ENCODE measurements at regions not wholly inside any gene's neighbourhood (a gene's known extent, or its start where the extent isn't known, plus 50 kb on each side); places are given as distances from the start of the nearest gene placed in this dataset.

- no peak for DNase-seq (ENCODE audit: low read depth in 2 of 2)
- no peak overlapping the region for H3K4me3 ChIP-seq (replicated peaks in 1 of 2; ENCODE audit: low read depth in 2 of 2, low read length in 2 of 2)
- no peak for TF ChIP-seq CTCF (IDR thresholded peaks at IDR 0.05; ENCODE audit: low read depth, low read length)
Measured at GRCh38 chr10:130984686-130985085, 326.8 kb downstream of the TCERG1L start.

DNA sequence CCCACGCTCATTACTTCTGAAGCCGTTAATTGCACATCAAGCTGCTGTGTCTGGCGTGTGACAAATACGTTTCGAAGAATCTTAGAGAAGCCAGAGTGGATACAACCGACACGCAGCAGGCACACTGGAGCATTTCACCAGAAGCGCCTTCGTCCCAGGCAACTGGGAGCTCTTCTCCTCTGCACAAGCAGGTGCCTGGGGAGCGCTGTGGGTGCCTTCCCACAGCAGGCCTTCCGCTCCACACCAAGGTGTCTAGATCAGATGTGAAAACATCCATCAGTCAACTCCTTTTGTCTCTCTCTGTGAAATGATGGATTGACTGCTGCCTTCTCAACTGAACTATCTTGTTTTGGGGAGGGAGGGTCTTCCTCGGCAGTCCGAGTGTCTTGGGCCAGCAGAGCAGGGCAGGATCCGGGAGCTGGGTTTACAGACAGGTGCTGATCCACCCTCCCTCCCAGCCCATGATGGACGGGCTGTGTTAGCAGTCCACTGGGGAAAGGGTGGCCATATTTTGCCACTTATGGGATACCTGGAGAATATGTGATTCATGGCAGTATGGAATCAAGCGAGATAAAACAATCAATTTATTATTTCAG is 326.3 kb downstream of the TCERG1L start:
- TF ChIP-seq CTCF (IDR thresholded peaks at IDR 0.05; ENCODE audit: low read depth, low read length): no peak
- no peak overlapping the region for H3K4me3 ChIP-seq (replicated peaks in 1 of 2; ENCODE audit: low read depth in 2 of 2, low read length in 2 of 2)
- DNase-seq (ENCODE audit: low read depth in 2 of 2): no peak

DNA sequence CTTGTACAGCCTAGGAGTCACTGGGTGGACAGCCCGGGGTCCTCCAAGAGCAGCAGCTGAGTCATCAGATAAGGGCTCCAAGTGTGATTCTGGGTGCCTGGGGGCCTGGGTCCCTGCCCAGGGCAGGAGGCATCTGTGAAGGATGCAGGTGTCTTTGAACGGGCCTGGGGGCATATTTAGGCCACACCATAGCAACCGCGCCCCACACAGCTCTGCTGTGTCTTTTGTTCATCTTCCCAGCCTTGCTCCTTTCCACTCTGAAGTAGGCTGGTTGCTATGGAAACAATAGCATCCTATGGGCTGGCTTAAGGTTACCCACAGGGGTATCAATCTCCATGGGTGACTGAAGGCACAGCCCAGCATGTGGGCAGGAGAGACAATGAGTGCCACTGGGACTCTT is 324.7 kb downstream of the TCERG1L start:
- TF ChIP-seq CTCF (IDR thresholded peaks at IDR 0.05; ENCODE audit: low read depth, low read length): no peak
- no peak overlapping the region for H3K4me3 ChIP-seq (replicated peaks in 1 of 2; ENCODE audit: low read depth in 2 of 2, low read length in 2 of 2)
- DNase-seq (ENCODE audit: low read depth in 2 of 2): no peak

DNA sequence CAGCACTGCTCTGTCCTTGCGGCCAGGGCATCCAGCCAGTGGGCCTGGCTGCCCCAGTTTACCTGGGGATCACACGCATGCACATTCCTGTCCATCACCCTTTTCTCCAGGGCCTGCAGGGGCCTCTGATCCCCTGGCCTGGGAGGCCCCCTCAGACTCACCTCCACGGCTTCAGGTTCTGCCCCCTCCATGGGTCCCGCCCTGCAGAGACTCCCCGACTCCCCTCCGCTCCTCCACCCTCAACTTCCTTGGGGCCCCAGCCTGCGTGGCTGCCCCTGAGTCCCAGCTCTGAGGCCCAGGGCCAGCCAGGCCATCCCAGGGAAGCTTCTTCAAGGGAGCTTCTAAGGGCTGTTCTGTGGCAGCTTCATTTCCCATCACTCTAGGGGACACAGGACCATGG is 324.1 kb downstream of the TCERG1L start:
- no peak for DNase-seq (ENCODE audit: low read depth in 2 of 2)
- no peak for TF ChIP-seq CTCF (IDR thresholded peaks at IDR 0.05; ENCODE audit: low read depth, low read length)

GRCh38 chr10:130989670-130990232 is 321.8 kb downstream of the TCERG1L start:
- no peak for DNase-seq (ENCODE audit: low read depth in 2 of 2)
- TF ChIP-seq CTCF (IDR thresholded peaks at IDR 0.05; ENCODE audit: low read depth, low read length): no peak
- H3K4me3 ChIP-seq (replicated peaks in 1 of 2; ENCODE audit: low read depth in 2 of 2, low read length in 2 of 2): no peak overlapping the region

More for the DNA sequence above, 324.1 kb downstream of the TCERG1L start:
- no peak overlapping the region for H3K4me3 ChIP-seq (replicated peaks in 1 of 2; ENCODE audit: low read depth in 2 of 2, low read length in 2 of 2)

DNA sequence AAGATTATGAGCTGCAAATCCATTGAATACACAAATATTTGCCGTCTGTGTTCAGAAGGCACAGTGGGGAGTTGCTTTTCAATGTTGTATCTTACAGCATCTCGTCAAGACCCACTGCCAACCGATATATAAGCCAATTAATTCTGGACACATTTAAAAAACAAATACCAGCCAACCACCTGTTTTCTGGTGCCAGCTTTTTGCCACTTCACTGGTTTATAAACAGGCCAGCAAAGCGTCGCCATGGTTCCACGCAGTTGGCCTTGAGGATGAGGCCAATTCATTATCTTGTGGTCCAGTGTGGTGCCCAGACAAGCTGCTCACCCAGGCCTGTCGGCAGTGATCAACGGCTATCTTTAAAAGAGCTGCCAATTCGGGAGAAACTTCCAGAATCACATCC is 321.0 kb downstream of the TCERG1L start:
- TF ChIP-seq CTCF (IDR thresholded peaks at IDR 0.05; ENCODE audit: low read depth, low read length): no peak
- no peak for DNase-seq (ENCODE audit: low read depth in 2 of 2)
- H3K4me3 ChIP-seq (replicated peaks in 1 of 2; ENCODE audit: low read depth in 2 of 2, low read length in 2 of 2): no peak overlapping the region
